Astrocyte (in vitro differentiated cells and primary cell): ENCODE measurements at regions not wholly inside any gene's neighbourhood (a gene's known extent, or its start where the extent isn't known, plus 50 kb on each side); places are given as distances from the start of the nearest gene placed in this dataset.

ENCODE experiments used
- CTCF ChIP-seq: IDR thresholded peaks from 2 replicates; pipeline ENCODE4 v1.5.1; 2011; ENCODE audit warnings: low read depth, mild to moderate bottlenecking, inconsistent platforms, low read length, moderate library complexity; ENCODE audit not compliant: insufficient read depth
- EZH2 ChIP-seq: IDR thresholded peaks from 2 replicates; pipeline ENCODE4 v1.6.1; 2012; ENCODE audit warnings: mild to moderate bottlenecking, low read length, inconsistent platforms; ENCODE audit not compliant: insufficient read depth

GRCh38 chr7:112665709-112666108 lies 124.5 kb downstream of the TMEM168 start:
- no peak for TF ChIP-seq CTCF
- no peak for TF ChIP-seq EZH2
